OCI-LY7 (cell line): ENCODE measurements at regions not wholly inside any gene's neighbourhood (a gene's known extent, or its start where the extent isn't known, plus 50 kb on each side); places are given as distances from the start of the nearest gene placed in this dataset.

Experiments used
- BruUV-seq: library from RNA; stranded (reverse); fragments of 400-500 nt; replicated peaks from 2 replicates; lab custom pipeline; 2021; lab: Mats Ljungman, UMichigan
- CTCF ChIA-PET: fragments of 300-600 bp; sonication (Branson Sonifier 250); formaldehyde crosslinking; loops from one replicate; lab custom pipeline; 2022; ENCODE audit warnings: antibody characterized with exemption; ENCODE audit not compliant: unreplicated experiment; lab: Charles Lee
- POLR2A ChIA-PET: fragments of 300-600 bp; sonication (Branson Sonifier 250); formaldehyde crosslinking; loops from one replicate; lab custom pipeline; 2022; ENCODE audit warnings: antibody characterized with exemption; lab: Charles Lee
- DNase-seq: peaks from one replicate; pipeline ENCODE4 v3.0.0-alpha.2; 2015; ENCODE audit warnings: low spot score
- H2AFZ ChIP-seq: fragments of 200-600 bp; sonication (generic), shearing (Covaris generic); 2 replicates; pipeline ENCODE4 v1.6.1; 2014; ENCODE audit warnings: mild to moderate bottlenecking, antibody characterized with exemption, low read length, moderate library complexity
- H3K27ac ChIP-seq: fragments of 200-600 bp; sonication (generic); 2 replicates; pipeline ENCODE4 v1.5.1; 2014; ENCODE audit warnings: mixed run types, low read depth, mild to moderate bottlenecking, moderate library complexity, low read length, inconsistent platforms; ENCODE audit not compliant: poor library complexity, severe bottlenecking
- H3K36me3 ChIP-seq: fragments of 200-600 bp; sonication (generic); 2 replicates; pipeline ENCODE4 v1.6.1; 2014; ENCODE audit warnings: mild to moderate bottlenecking, antibody characterized with exemption, low read length, moderate library complexity, mixed read lengths; ENCODE audit not compliant: insufficient read depth
- H3K4me1 ChIP-seq: fragments of 200-600 bp; sonication (generic); 2 replicates; pipeline ENCODE4 v1.5.1; 2014; ENCODE audit warnings: mild to moderate bottlenecking, low read length; ENCODE audit not compliant: insufficient read depth, poor library complexity, severe bottlenecking
- H3K4me2 ChIP-seq: fragments of 200-600 bp; sonication (generic); 2 replicates; pipeline ENCODE4 v1.6.1; 2014; ENCODE audit warnings: mild to moderate bottlenecking, low read length
- H3K4me3 ChIP-seq: fragments of 200-600 bp; sonication (generic); 2 replicates; pipeline ENCODE4 v1.5.1; 2014; ENCODE audit warnings: mild to moderate bottlenecking, low read depth, low read length; ENCODE audit not compliant: poor library complexity, severe bottlenecking
- H3K79me2 ChIP-seq: fragments of 200-600 bp; sonication (generic); 2 replicates; pipeline ENCODE4 v1.6.1; 2016; ENCODE audit warnings: low read depth, mild to moderate bottlenecking, low read length, moderate library complexity, mixed read lengths; ENCODE audit not compliant: insufficient read depth
- H3K9me2 ChIP-seq: fragments of 200-600 bp; sonication (generic); 2 replicates; pipeline ENCODE4 v1.6.1; 2016; ENCODE audit warnings: mild to moderate bottlenecking, low read length, mixed read lengths; ENCODE audit not compliant: insufficient read depth
- H3K9me3 ChIP-seq: fragments of 200-600 bp; sonication (generic); 2 replicates; pipeline ENCODE4 v1.6.1; 2014; ENCODE audit warnings: mild to moderate bottlenecking, mixed run types, low read length, mixed read lengths
- H4K20me1 ChIP-seq: fragments of 200-600 bp; sonication (generic); 2 replicates; pipeline ENCODE4 v1.6.1; 2014; ENCODE audit warnings: mild to moderate bottlenecking, antibody characterized with exemption, low read length, moderate library complexity, mixed read lengths; ENCODE audit not compliant: insufficient read depth
- CTCF ChIP-seq: fragments of 200-600 bp; sonication (generic); conservative IDR thresholded peaks from 2 replicates; pipeline ENCODE4 v1.5.1; 2014; ENCODE audit warnings: mild to moderate bottlenecking, antibody characterized with exemption, low read length, moderate library complexity, mixed read lengths
- EZH2phosphoT487 ChIP-seq: fragments of 200-600 bp; sonication (generic); IDR thresholded peaks from 2 replicates; pipeline ENCODE4 v1.6.1; 2018; ENCODE audit warnings: low read depth, borderline replicate concordance, mild to moderate bottlenecking, mixed run types, antibody characterized with exemption, low read length, moderate library complexity, mixed read lengths
- intact Hi-C: fragments of 100-400 bp; cut with micrococcal nuclease; formaldehyde crosslinking; loops from one replicate; pipeline ENCODE4 v1.10.0; 2022; ENCODE audit not compliant: unreplicated experiment

GRCh38 chr11:76729214-76729613, 53.9 kb upstream of the TSKU start:
- Histone ChIP-seq H2AFZ (no peak overlapping the region), H3K9me2 (no peaks in the 10 kb centered on the region), H3K79me2 (no peaks in the 10 kb centered on the region), H3K36me3 (no peaks in the 10 kb centered on the region), H3K4me2 (no peak overlapping the region), H3K27ac (no peak overlapping the region), H4K20me1 (no peaks in the 10 kb centered on the region), H3K4me3 (no peak overlapping the region), H3K4me1 (no peaks in the 10 kb centered on the region), H3K9me3 (no peaks in the 10 kb centered on the region)
- CTCF ChIA-PET: no interaction called here
- POLR2A ChIA-PET: no interaction called here
- BruUV-seq: no TSS peak
- intact Hi-C loops: no loop called here
- TF ChIP-seq CTCF: no peak
- no peak for TF ChIP-seq EZH2phosphoT487
- no peak for DNase-seq

GRCh38 chr11:76730887-76731565, 52.1 kb upstream of the TSKU start:
- H3K4me2 ChIP-seq: no peak overlapping the region
- POLR2A ChIA-PET: no interaction called here
- no TSS peak for BruUV-seq

More at GRCh38 chr11:76730887-76731565, 52.1 kb upstream of the TSKU start:
- intact Hi-C loops: no loop called here
- Histone ChIP-seq H4K20me1 (no peaks in the 10 kb centered on the region), H3K36me3 (no peaks in the 10 kb centered on the region), H3K4me1 (no peaks in the 10 kb centered on the region), H3K27ac (no peak overlapping the region), H3K79me2 (no peaks in the 10 kb centered on the region), H3K4me3 (no peak overlapping the region), H3K9me2 (no peaks in the 10 kb centered on the region), H3K9me3 (no peaks in the 10 kb centered on the region), H2AFZ (no peak overlapping the region)
- no peak for TF ChIP-seq CTCF
- TF ChIP-seq EZH2phosphoT487: no peak
- CTCF ChIA-PET: interaction anchor here (0.7 kb wide), 1 partner anchor 12 kb away, joined by 3 read pairs; no protein-coding TSS in a partner anchor
- DNase-seq: no peak
